ENCODE measurements at regions not wholly inside any gene's neighbourhood (a gene's known extent, or its start where the extent isn't known, plus 50 kb on each side); places are given as distances from the start of the nearest gene placed in this dataset.

GRCh38 chr20:11230999-11231398 is 557.2 kb upstream of the JAG1 start:
- intact Hi-C loops (cut with DNase I): no loop called here
- Histone ChIP-seq H3K27ac (no peak overlapping the region), H3K4me1 (peaks cover 0 to 3% of the 10 kb centered on the region in 2 donors), H3K4me3 (no peak overlapping the region), H3K9me3 (no peaks in the 10 kb centered on the region), H3K27me3 (no peaks in the 10 kb centered on the region), H3K36me3 (no peaks in the 10 kb centered on the region)
- TF ChIP-seq CTCF (IDR thresholded peaks at IDR 0.05): no peak
- DNase-seq (no peak), ATAC-seq (no peak)

GRCh38 chr20:11231742-11232648 is 558.2 kb upstream of the JAG1 start:
- intact Hi-C loops (cut with DNase I): no loop called here
- Histone ChIP-seq H3K27ac (no peak overlapping the region), H3K36me3 (no peaks in the 10 kb centered on the region), H3K4me3 (no peak overlapping the region), H3K9me3 (no peaks in the 10 kb centered on the region), H3K4me1 (peaks cover 0 to 3% of the 10 kb centered on the region in 2 donors), H3K27me3 (no peaks in the 10 kb centered on the region)
- ATAC-seq (no peak), DNase-seq (no peak)
- TF ChIP-seq CTCF (IDR thresholded peaks at IDR 0.05): no peak

- Histone ChIP-seq H3K27ac (no peak overlapping the region), H3K4me1 (peaks cover 0 to 3% of the 10 kb centered on the region in 2 donors), H3K27me3 (no peaks in the 10 kb centered on the region), H3K36me3 (no peaks in the 10 kb centered on the region), H3K4me3 (no peak overlapping the region), H3K9me3 (no peaks in the 10 kb centered on the region)
- no peak for TF ChIP-seq CTCF (IDR thresholded peaks at IDR 0.05)
- intact Hi-C loops (cut with DNase I): no loop called here
- ATAC-seq (no peak), DNase-seq (no peak)
Observed at GRCh38 chr20:11232896-11233295, 559.1 kb upstream of the JAG1 start.

- ATAC-seq: no peak
- Histone ChIP-seq H3K27ac (no peak overlapping the region), H3K4me3 (no peak overlapping the region), H3K4me1 (peaks cover 0 to 3% of the 10 kb centered on the region in 2 donors), H3K27me3 (no peaks in the 10 kb centered on the region), H3K36me3 (no peaks in the 10 kb centered on the region), H3K9me3 (no peaks in the 10 kb centered on the region)
- intact Hi-C loops (cut with DNase I): no loop called here
- DNase-seq: no peak
- no peak for TF ChIP-seq CTCF (IDR thresholded peaks at IDR 0.05)
Observed at GRCh38 chr20:11234181-11234580, 560.4 kb upstream of the JAG1 start.

GRCh38 chr20:11234608-11235007 is 560.8 kb upstream of the JAG1 start:
- H3K4me1 ChIP-seq: peaks cover 0 to 2% of the 10 kb centered on the region in 2 donors
- H3K27me3 ChIP-seq: no peaks in the 10 kb centered on the region
- intact Hi-C loops (cut with DNase I): no loop called here
- no peak for TF ChIP-seq CTCF (IDR thresholded peaks at IDR 0.05)
- no peak overlapping the region for H3K4me3 ChIP-seq
- H3K9me3 ChIP-seq: no peaks in the 10 kb centered on the region
- DNase-seq (no peak), ATAC-seq (no peak)
- no peak overlapping the region for H3K27ac ChIP-seq
- H3K36me3 ChIP-seq: no peaks in the 10 kb centered on the region
